ENCODE measurements at regions not wholly inside any gene's neighbourhood (a gene's known extent, or its start where the extent isn't known, plus 50 kb on each side); places are given as distances from the start of the nearest gene placed in this dataset.

DNA sequence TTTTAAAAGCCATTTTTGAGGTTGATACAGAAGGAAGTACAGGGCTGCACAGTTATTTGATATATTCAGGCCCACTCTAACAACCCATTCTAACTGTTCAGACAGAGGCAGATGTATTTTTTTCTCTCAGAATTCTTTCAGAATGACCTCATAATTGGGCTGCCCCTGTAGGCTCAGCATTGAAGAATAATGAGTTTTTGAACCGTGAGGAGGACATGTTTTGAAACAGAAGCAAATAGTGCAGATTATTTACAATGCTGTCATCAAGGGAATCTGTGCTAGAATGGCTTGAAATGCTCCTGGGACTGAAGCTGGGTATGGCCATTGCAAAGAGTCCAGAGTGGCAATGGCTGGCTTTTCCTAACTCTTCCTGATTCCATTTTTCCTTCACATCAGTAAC lies 158.1 kb downstream of the SOX3 start:
- DNase-seq (ENCODE audit: low read depth, low spot score) (no peak), FAIRE-seq (no peak)
- TF ChIP-seq, protein P1, sequence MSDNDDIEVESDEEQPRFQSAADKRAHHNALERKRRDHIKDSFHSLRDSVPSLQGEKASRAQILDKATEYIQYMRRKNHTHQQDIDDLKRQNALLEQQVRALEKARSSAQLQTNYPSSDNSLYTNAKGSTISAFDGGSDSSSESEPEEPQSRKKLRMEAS (IDR thresholded peaks at IDR 0.05; ENCODE audit: insufficient read depth, insufficient read length): no peak
- no peak for TF ChIP-seq POLR2AphosphoS5 (IDR thresholded peaks at IDR 0.05; ENCODE audit: insufficient read depth, low read depth, low read length)
- no peak for TF ChIP-seq FOS (IDR thresholded peaks at IDR 0.05; ENCODE audit: borderline replicate concordance, insufficient read depth, low read length)
- TF ChIP-seq, protein P2, sequence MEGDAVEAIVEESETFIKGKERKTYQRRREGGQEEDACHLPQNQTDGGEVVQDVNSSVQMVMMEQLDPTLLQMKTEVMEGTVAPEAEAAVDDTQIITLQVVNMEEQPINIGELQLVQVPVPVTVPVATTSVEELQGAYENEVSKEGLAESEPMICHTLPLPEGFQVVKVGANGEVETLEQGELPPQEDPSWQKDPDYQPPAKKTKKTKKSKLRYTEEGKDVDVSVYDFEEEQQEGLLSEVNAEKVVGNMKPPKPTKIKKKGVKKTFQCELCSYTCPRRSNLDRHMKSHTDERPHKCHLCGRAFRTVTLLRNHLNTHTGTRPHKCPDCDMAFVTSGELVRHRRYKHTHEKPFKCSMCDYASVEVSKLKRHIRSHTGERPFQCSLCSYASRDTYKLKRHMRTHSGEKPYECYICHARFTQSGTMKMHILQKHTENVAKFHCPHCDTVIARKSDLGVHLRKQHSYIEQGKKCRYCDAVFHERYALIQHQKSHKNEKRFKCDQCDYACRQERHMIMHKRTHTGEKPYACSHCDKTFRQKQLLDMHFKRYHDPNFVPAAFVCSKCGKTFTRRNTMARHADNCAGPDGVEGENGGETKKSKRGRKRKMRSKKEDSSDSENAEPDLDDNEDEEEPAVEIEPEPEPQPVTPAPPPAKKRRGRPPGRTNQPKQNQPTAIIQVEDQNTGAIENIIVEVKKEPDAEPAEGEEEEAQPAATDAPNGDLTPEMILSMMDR (IDR thresholded peaks at IDR 0.05; ENCODE audit: extremely low read depth in 1 of 2, insufficient read depth in 1 of 2, low read depth in 1 of 2, low read length in 2 of 2): no peak
- no peak for TF ChIP-seq POLR2A (IDR thresholded peaks at IDR 0.05; ENCODE audit: low read depth, low read length)
- TF ChIP-seq EZH2 (IDR thresholded peaks at IDR 0.05; ENCODE audit: borderline replicate concordance, low read depth, low read length, severe bottlenecking): no peak
- no peak for TF ChIP-seq JUN (IDR thresholded peaks at IDR 0.05; ENCODE audit: borderline replicate concordance, insufficient read depth, insufficient read length, low read depth)
- no peak for TF ChIP-seq GATA2 (IDR thresholded peaks at IDR 0.05; ENCODE audit: insufficient read depth, insufficient read length, low read depth, low read length)
- Histone ChIP-seq H3K4me1 (ENCODE audit: control insufficient read depth, extremely low read depth, insufficient read depth, low read length) (no peaks in the 10 kb centered on the region), H3K27me3 (ENCODE audit: control insufficient read depth in 2 of 2, insufficient read depth in 2 of 2, low read length in 2 of 2) (no peaks in the 10 kb centered on the region), H3K4me3 (replicated peaks in 1 of 3; ENCODE audit: insufficient read depth in 1 of 3, low read depth in 1 of 3, low read length in 3 of 3) (no peak overlapping the region), H3K9ac (replicated peaks; ENCODE audit: extremely low read depth, insufficient read depth, low read length) (no peak overlapping the region), H2AFZ (ENCODE audit: low read depth, low read length) (no peak overlapping the region), H3K9me3 (replicated peaks; ENCODE audit: control insufficient read depth, insufficient read depth, low read length) (no peaks in the 10 kb centered on the region), H3K36me3 (ENCODE audit: control insufficient read depth in 2 of 2, extremely low read depth in 1 of 2, insufficient read depth in 2 of 2, low read length in 2 of 2) (no peaks in the 10 kb centered on the region), H3K9me1 (replicated peaks; ENCODE audit: control insufficient read depth, extremely low read depth, insufficient read depth, low read length) (no peaks in the 10 kb centered on the region), H3K79me2 (ENCODE audit: control insufficient read depth, insufficient read depth, low read length) (no peaks in the 10 kb centered on the region), H3K4me2 (ENCODE audit: insufficient read depth, low read length) (no peak overlapping the region), H3K27ac (ENCODE audit: insufficient read depth, low read depth, low read length) (no peak overlapping the region), H4K20me1 (replicated peaks; ENCODE audit: control insufficient read depth, extremely low read depth, insufficient read depth, low read length) (no peaks in the 10 kb centered on the region)
- ChIA-PET CTCF (no interaction called here), POLR2A (no interaction called here)
- BruUV-seq (replicated peaks): no TSS peak
- dilution Hi-C loops (cut with MboI; ENCODE audit: extremely low pct_ligation_motif_present, low sequenced_read_pairs) (no loop called here), intact Hi-C loops (cut with micrococcal nuclease) (no loop called here)

All from endothelial cell of umbilical vein (primary cell).